MCF 10A (cell line): ENCODE measurements at regions not wholly inside any gene's neighbourhood (a gene's known extent, or its start where the extent isn't known, plus 50 kb on each side); places are given as distances from the start of the nearest gene placed in this dataset.

ENCODE experiments used
- BruUV-seq: library from RNA; stranded (reverse); fragments of 400-500 nt; replicated peaks from 2 replicates; lab custom pipeline; 2021; lab: Mats Ljungman, UMichigan
- CTCF ChIA-PET: fragments of 300-600 bp; sonication (Branson Sonifier 250); formaldehyde crosslinking; extraction: SDS; loops from one replicate; lab custom pipeline; 2021; ENCODE audit warnings: antibody characterized with exemption, inconsistent platforms; lab: Yijun Ruan, JAX
- POLR2A ChIA-PET: fragments of 300-600, 350-650 bp; sonication (Branson Sonifier 250); formaldehyde crosslinking; extraction: SDS; loops from one replicate; lab custom pipeline; 2020; ENCODE audit warnings: antibody characterized with exemption, inconsistent platforms; lab: Yijun Ruan, JAX
- DNase-seq: peaks from one replicate; pipeline ENCODE4 v3.0.0-alpha.2; 2018; ENCODE audit not compliant: unreplicated experiment
- H3K27ac Mint-ChIP-seq: one replicate; pipeline ENCODE4 v1.8.0; 2022; ENCODE audit warnings: mild to moderate bottlenecking, low read depth, mixed read lengths; ENCODE audit not compliant: unreplicated experiment
- H3K27me3 Mint-ChIP-seq: one replicate; pipeline ENCODE4 v1.8.0; 2022; ENCODE audit warnings: mixed read lengths; ENCODE audit not compliant: insufficient read depth, unreplicated experiment
- H3K36me3 Mint-ChIP-seq: one replicate; pipeline ENCODE4 v1.8.0; 2022; ENCODE audit warnings: mild to moderate bottlenecking, moderate library complexity, mixed read lengths; ENCODE audit not compliant: insufficient read depth, unreplicated experiment
- H3K4me1 Mint-ChIP-seq: one replicate; pipeline ENCODE4 v1.8.0; 2022; ENCODE audit warnings: mixed read lengths; ENCODE audit not compliant: insufficient read depth, unreplicated experiment
- H3K4me3 Mint-ChIP-seq: one replicate; pipeline ENCODE4 v1.8.0; 2022; ENCODE audit warnings: mild to moderate bottlenecking, moderate library complexity, mixed read lengths; ENCODE audit not compliant: unreplicated experiment
- H3K9me3 Mint-ChIP-seq: one replicate; pipeline ENCODE4 v1.8.0; 2022; ENCODE audit warnings: mixed read lengths; ENCODE audit not compliant: unreplicated experiment
- CTCF ChIP-seq: fragments of 200-600 bp; IDR thresholded peaks from one replicate; pipeline ENCODE4 v1.8.0; 2022; ENCODE audit warnings: antibody characterized with exemption, mild to moderate bottlenecking; ENCODE audit not compliant: unreplicated experiment
- intact Hi-C: fragments of 100-400 bp; cut with micrococcal nuclease; formaldehyde crosslinking; loops from 2 replicates; pipeline ENCODE4 v1.14.1; 2022

GRCh38 chr17:14547556-14547955 lies 246.7 kb downstream of the HS3ST3B1 start:
- Mint-ChIP-seq H3K27ac (no peak overlapping the region), H3K36me3 (no peaks in the 10 kb centered on the region), H3K27me3 (peaks cover 1% of the 10 kb centered on the region), H3K9me3 (no peaks in the 10 kb centered on the region), H3K4me1 (no peaks in the 10 kb centered on the region), H3K4me3 (no peak overlapping the region)
- ChIA-PET CTCF (no interaction called here), POLR2A (interaction anchor here (0.6 to 0.7 kb wide), 2 partner anchors 285 to 592 kb away, joined by 3 read pairs; no protein-coding TSS in a partner anchor)
- intact Hi-C loops = no loop called here
- no peak for TF ChIP-seq CTCF
- no TSS peak for BruUV-seq
- DNase-seq = no peak

- DNase-seq = no peak
- Mint-ChIP-seq H3K4me3 (no peak overlapping the region), H3K27ac (no peak overlapping the region), H3K36me3 (no peaks in the 10 kb centered on the region), H3K4me1 (peaks cover 4% of the 10 kb centered on the region), H3K27me3 (peaks cover 6% of the 10 kb centered on the region), H3K9me3 (no peaks in the 10 kb centered on the region)
- no TSS peak for BruUV-seq
- ChIA-PET CTCF (no interaction called here), POLR2A (no interaction called here)
- no peak for TF ChIP-seq CTCF
- intact Hi-C loops = no loop called here
Observed at GRCh38 chr17:14547016-14547415, 246.1 kb downstream of the HS3ST3B1 start.

- Mint-ChIP-seq H3K27me3 (peaks cover 11% of the 10 kb centered on the region), H3K4me1 (peaks cover 9% of the 10 kb centered on the region), H3K27ac (no peak overlapping the region), H3K36me3 (no peaks in the 10 kb centered on the region), H3K9me3 (no peaks in the 10 kb centered on the region), H3K4me3 (no peak overlapping the region)
- DNase-seq = no peak
- POLR2A ChIA-PET = interaction anchor here (0.7 kb wide), 2 partner anchors 16 to 104 kb away, joined by 3 to 4 read pairs; no protein-coding TSS in a partner anchor
- intact Hi-C loops = no loop called here
- TF ChIP-seq CTCF = no peak
- no TSS peak for BruUV-seq
- CTCF ChIA-PET = no interaction called here
Observed at GRCh38 chr17:14545156-14545906, 244.4 kb downstream of the HS3ST3B1 start.

- DNase-seq = no peak
- no TSS peak for BruUV-seq
- Mint-ChIP-seq H3K27ac (no peak overlapping the region), H3K4me3 (no peak overlapping the region), H3K4me1 (peaks cover 9% of the 10 kb centered on the region), H3K9me3 (no peaks in the 10 kb centered on the region), H3K36me3 (no peaks in the 10 kb centered on the region), H3K27me3 (peaks cover 11% of the 10 kb centered on the region)
- intact Hi-C loops = no loop called here
- CTCF ChIA-PET = interaction anchor here (0.6 kb wide), 1 partner anchor 107 kb away, joined by 3 read pairs; no protein-coding TSS in a partner anchor
- no peak for TF ChIP-seq CTCF
- POLR2A ChIA-PET = no interaction called here
Observed at GRCh38 chr17:14541714-14542113, 240.8 kb downstream of the HS3ST3B1 start.
